Ovary (tissue), 7 donors: ENCODE measurements at regions not wholly inside any gene's neighbourhood (a gene's known extent, or its start where the extent isn't known, plus 50 kb on each side); places are given as distances from the start of the nearest gene placed in this dataset.
"Not testable (repeated sequence)": the region's sequence is repeated elsewhere in the genome, so short reads cannot be mapped to it uniquely, and the experiment has no call there.

Experiments
- DNase-seq, 5 donors: peaks; one replicate each; pipeline ENCODE4 v3.0.0-alpha.2; 2019 to 2020
- H3K27ac ChIP-seq, 2 donors: fragments of 200-600 bp; one replicate each; pipeline versions ENCODE4 v1.5.1 to v1.8.0; 2019 to 2022
- H3K27me3 ChIP-seq: fragments of 200-600 bp; one replicate; pipeline ENCODE4 v1.8.0; 2022
- H3K36me3 ChIP-seq: fragments of 200-600 bp; sonication (generic); one replicate; pipeline ENCODE4 v1.5.1; 2019
- H3K4me1 ChIP-seq: one replicate; pipeline ENCODE4 v1.8.1; 2013; ENCODE audit warnings: mild to moderate bottlenecking, moderate library complexity; ENCODE audit not compliant: insufficient read depth
- H3K4me3 ChIP-seq: fragments of 200-600 bp; sonication (generic); one replicate; pipeline ENCODE4 v1.5.1; 2017
- H3K9me3 ChIP-seq, 2 donors: fragments of 200-600 bp in 1 of 2; sonication (generic) in 1 of 2; one replicate each; pipeline versions ENCODE4 v1.5.1 to v1.8.1; 2013 to 2019; ENCODE audit warnings: mild to moderate bottlenecking in 1 of 2, moderate library complexity in 1 of 2
- CTCF ChIP-seq, 3 donors: fragments of 450-650 bp in 2 of 3; fragments of 200-600 bp in 1 of 3; IDR thresholded peaks; one replicate each; pipeline versions ENCODE4 v1.5.1 to v1.8.0; 2016 to 2022; ENCODE audit warnings: antibody characterized with exemption in 3 of 3, mild to moderate bottlenecking in 1 of 3
- EP300 ChIP-seq: sonication (generic); formaldehyde crosslinking; IDR thresholded peaks from one replicate; pipeline ENCODE4 v1.6.1; 2017; ENCODE audit warnings: antibody characterized with exemption
- POLR2A ChIP-seq: fragments of 450-650 bp; IDR thresholded peaks from one replicate; pipeline ENCODE4 v1.6.1; 2017; ENCODE audit warnings: antibody characterized with exemption, mild to moderate bottlenecking, moderate library complexity
- WGBS, 3 donors: extraction: QIAGEN DNeasy Blood & Tissue Kit in 1 of 3; methylation state at CpG; one replicate each; pipeline versions ENCODE4 v1.1.5 to v1.1.7; 2013 to 2017; 5-methylcytosine and 5-hydroxymethylcytosine counted together
- intact Hi-C, 4 donors: fragments of 100-400 bp; cut with DNase I; formaldehyde crosslinking; loops; one replicate each; pipeline versions ENCODE4 v1.11.0 to v1.15.1; 2022 to 2023
- donor health status: DM: no; HTN: no; CAD: no; lungs with moderate emphysema.
- donor health status: DM: no; HTN: no; CAD: no.
- donor health status: Bipolar disorder and iron deficiency.
- donor health status: DM: no; HTN: no; CAD: no.
- donor health status: DM: yes; HTN: yes; CAD: no.

- intact Hi-C loops, result no loop called here
- H3K36me3 ChIP-seq, result no peaks in the 10 kb centered on the region
- WGBS, 3 donors, result 40 to 53% (median 44%) methylated on average over 4 of the region's 4 CpGs
- H3K4me1 ChIP-seq, result no peaks in the 10 kb centered on the region
- no peaks in the 10 kb centered on the region for H3K9me3 ChIP-seq
- no peak for DNase-seq
- no peak overlapping the region for H3K4me3 ChIP-seq
- TF ChIP-seq CTCF (IDR thresholded peaks at IDR 0.05) (no peak), POLR2A (no peak), EP300 (no peak)
- H3K27me3 ChIP-seq, result no peaks in the 10 kb centered on the region
- H3K27ac ChIP-seq, result no peak overlapping the region
Measured at GRCh38 chr12:131510431-131510830, 200.5 kb upstream of the SFSWAP start.

GRCh38 chr12:131511391-131511802 lies 199.5 kb upstream of the SFSWAP start:
- no peak for DNase-seq
- H3K9me3 ChIP-seq, result no peaks in the 10 kb centered on the region
- H3K4me3 ChIP-seq, result no peak overlapping the region
- no peaks in the 10 kb centered on the region for H3K4me1 ChIP-seq
- 66 to 77% (median 72%) methylated on average over 7 of the region's 7 CpGs for WGBS, 3 donors
- intact Hi-C loops, result no loop called here
- no peaks in the 10 kb centered on the region for H3K27me3 ChIP-seq
- TF ChIP-seq EP300 (no peak), CTCF (IDR thresholded peaks at IDR 0.05) (no peak), POLR2A (no peak)
- H3K36me3 ChIP-seq, result no peaks in the 10 kb centered on the region
- no peak overlapping the region for H3K27ac ChIP-seq

- intact Hi-C loops, result no loop called here
- Histone ChIP-seq H3K27me3 (no peaks in the 10 kb centered on the region), H3K27ac (no peak overlapping the region), H3K9me3 (no peaks in the 10 kb centered on the region), H3K36me3 (no peaks in the 10 kb centered on the region), H3K4me3 (no peak overlapping the region), H3K4me1 (no peaks in the 10 kb centered on the region)
- TF ChIP-seq CTCF (IDR thresholded peaks at IDR 0.05), result no peak
- no peak for TF ChIP-seq EP300
- TF ChIP-seq POLR2A, result no peak
- no peak for DNase-seq
- WGBS, 3 donors, result 85 to 94% (median 88%) methylated on average over 11 of the region's 11 CpGs
Measured at GRCh38 chr12:131511803-131512561, 198.9 kb upstream of the SFSWAP start.

GRCh38 chr12:131513606-131514005 lies 197.3 kb upstream of the SFSWAP start:
- TF ChIP-seq EP300, result no peak
- TF ChIP-seq CTCF (IDR thresholded peaks at IDR 0.05), result no peak
- TF ChIP-seq POLR2A, result no peak
- H3K4me3 ChIP-seq, result no peak overlapping the region
- no peaks in the 10 kb centered on the region for H3K4me1 ChIP-seq
- no peak overlapping the region for H3K27ac ChIP-seq
- DNase-seq, result no peak
- 46 to 53% (median 48%) methylated on average over 6 of the region's 6 CpGs for WGBS, 3 donors
- H3K27me3 ChIP-seq, result no peaks in the 10 kb centered on the region
- H3K9me3 ChIP-seq, result no peaks in the 10 kb centered on the region
- no peaks in the 10 kb centered on the region for H3K36me3 ChIP-seq
- intact Hi-C loops, result no loop called here

- DNase-seq, H3K4me1 ChIP-seq, H3K36me3 ChIP-seq, intact Hi-C loops, H3K27ac ChIP-seq, H3K27me3 ChIP-seq, H3K4me3 ChIP-seq, H3K9me3 ChIP-seq: not testable (repeated sequence)
- 84 to 91% (median 84%) methylated on average over 8 of the region's 8 CpGs for WGBS, 3 donors
Measured at GRCh38 chr12:131520553-131520952, 190.3 kb upstream of the SFSWAP start.
